DOHH2 (cell line): ENCODE measurements at regions not wholly inside any gene's neighbourhood (a gene's known extent, or its start where the extent isn't known, plus 50 kb on each side); places are given as distances from the start of the nearest gene placed in this dataset.
"Not testable (repeated sequence)": the region's sequence is repeated elsewhere in the genome, so short reads cannot be mapped to it uniquely, and the experiment has no call there.

ENCODE experiments used
- H3F3A ChIP-seq: fragments of 200-600 bp; sonication (generic), shearing (Covaris generic); 2 replicates; pipeline ENCODE4 v1.6.0; 2016; ENCODE audit warnings: antibody characterized with exemption, mild to moderate bottlenecking; ENCODE audit not compliant: control insufficient read depth, insufficient read depth
- H3K27ac ChIP-seq: fragments of 200-600 bp; sonication (generic); 2 replicates; pipeline ENCODE4 v1.5.1; 2014; ENCODE audit warnings: low read depth, mild to moderate bottlenecking, low read length, moderate library complexity
- H3K27me3 ChIP-seq: fragments of 200-600 bp; sonication (generic); 2 replicates; pipeline ENCODE4 v1.6.1; 2014; ENCODE audit warnings: mild to moderate bottlenecking, low read length, mixed read lengths; ENCODE audit not compliant: control insufficient read depth
- H3K36me3 ChIP-seq: fragments of 200-600 bp; sonication (generic); 2 replicates; pipeline ENCODE4 v1.6.1; 2014; ENCODE audit warnings: mild to moderate bottlenecking, low read length, moderate library complexity, mixed read lengths; ENCODE audit not compliant: control insufficient read depth
- H3K4me1 ChIP-seq: fragments of 200-600 bp; sonication (generic); 2 replicates; pipeline ENCODE4 v1.6.1; 2014; ENCODE audit warnings: mild to moderate bottlenecking, low read length, mixed read lengths; ENCODE audit not compliant: control insufficient read depth
- H3K4me2 ChIP-seq: fragments of 200-600 bp; sonication (generic); 2 replicates; pipeline ENCODE4 v1.6.0; 2014; ENCODE audit warnings: mild to moderate bottlenecking, low read length, moderate library complexity
- H3K4me3 ChIP-seq: fragments of 200-600 bp; sonication (generic); 2 replicates; pipeline ENCODE4 v1.5.1; 2014; ENCODE audit warnings: mild to moderate bottlenecking, low read length, mixed read lengths
- H3K79me2 ChIP-seq: fragments of 200-600 bp; sonication (generic); 2 replicates; pipeline ENCODE4 v1.6.1; 2014; ENCODE audit warnings: mild to moderate bottlenecking, low read length, mixed read lengths; ENCODE audit not compliant: control insufficient read depth
- H3K9me2 ChIP-seq: fragments of 200-600 bp; sonication (generic); replicated peaks from 2 replicates; pipeline ENCODE4 v1.6.1; 2014; ENCODE audit warnings: mild to moderate bottlenecking, low read length, mixed read lengths; ENCODE audit not compliant: control insufficient read depth
- H3K9me3 ChIP-seq: fragments of 200-600 bp; sonication (generic); 2 replicates; pipeline ENCODE4 v1.6.1; 2014; ENCODE audit warnings: antibody characterized with exemption, low read length, mixed read lengths; ENCODE audit not compliant: control insufficient read depth, insufficient read depth
- H4K20me1 ChIP-seq: fragments of 200-600 bp; sonication (generic); 2 replicates; pipeline ENCODE4 v1.6.0; 2014; ENCODE audit warnings: low read depth, mild to moderate bottlenecking, antibody characterized with exemption, low read length, moderate library complexity; ENCODE audit not compliant: control insufficient read depth, insufficient read depth
- CTCF ChIP-seq: fragments of 200-600 bp; sonication (generic); IDR thresholded peaks from one replicate; pipeline ENCODE4 v1.5.1; 2014; ENCODE audit warnings: antibody characterized with exemption, mild to moderate bottlenecking, low read depth, low read length; ENCODE audit not compliant: poor library complexity, severe bottlenecking
- EZH2phosphoT487 ChIP-seq: fragments of 200-600 bp; sonication (generic); IDR thresholded peaks from 2 replicates; pipeline ENCODE4 v1.6.1; 2017; ENCODE audit warnings: borderline replicate concordance, mild to moderate bottlenecking, antibody characterized with exemption, low read length, moderate library complexity, mixed read lengths

- H3K4me2 ChIP-seq, result no peak overlapping the region
- H3K79me2 ChIP-seq, result no peaks in the 10 kb centered on the region
- no peaks in the 10 kb centered on the region for H3K27me3 ChIP-seq
- 0 out of 2 replicates have a peak, but pooled peaks cover 6% of the 10 kb centered on the region for H3K9me3 ChIP-seq
- H3K4me3 ChIP-seq, result no peak overlapping the region
- H3K36me3 ChIP-seq, result no peaks in the 10 kb centered on the region
- H3K9me2 ChIP-seq, result no peaks in the 10 kb centered on the region
- no peak overlapping the region for H3K27ac ChIP-seq
- TF ChIP-seq CTCF, result no peak
- TF ChIP-seq EZH2phosphoT487, result no peak
- no peaks in the 10 kb centered on the region for H3F3A ChIP-seq
- no peaks in the 10 kb centered on the region for H4K20me1 ChIP-seq
- no peaks in the 10 kb centered on the region for H3K4me1 ChIP-seq
Measured at GRCh38 chr5:173392172-173392571, 64.0 kb upstream of the STC2 start.

GRCh38 chr5:173391031-173391430, 62.8 kb upstream of the STC2 start:
- Histone ChIP-seq H4K20me1 (no peaks in the 10 kb centered on the region), H3K4me3 (no peak overlapping the region), H3K79me2 (no peaks in the 10 kb centered on the region), H3K4me2 (no peak overlapping the region), H3K27me3 (no peaks in the 10 kb centered on the region), H3K4me1 (no peaks in the 10 kb centered on the region), H3F3A (no peaks in the 10 kb centered on the region), H3K36me3 (no peaks in the 10 kb centered on the region), H3K9me2 (no peaks in the 10 kb centered on the region), H3K9me3 (0 out of 2 replicates have a peak, but pooled peaks cover 6% of the 10 kb centered on the region), H3K27ac (no peak overlapping the region)
- TF ChIP-seq EZH2phosphoT487 (no peak), CTCF (no peak)

GRCh38 chr5:173387293-173387692, 59.1 kb upstream of the STC2 start:
- H3K9me2 ChIP-seq, H3K4me2 ChIP-seq, H3K4me3 ChIP-seq, H3K79me2 ChIP-seq, H3K36me3 ChIP-seq, H3K27ac ChIP-seq, H3K4me1 ChIP-seq, H3K9me3 ChIP-seq, H4K20me1 ChIP-seq, H3K27me3 ChIP-seq, H3F3A ChIP-seq: not testable (repeated sequence)

GRCh38 chr5:173385832-173386360, 57.7 kb upstream of the STC2 start:
- no peak overlapping the region for H3K4me2 ChIP-seq

More at GRCh38 chr5:173385832-173386360, 57.7 kb upstream of the STC2 start:
- no peak overlapping the region for H3K4me3 ChIP-seq
- no peaks in the 10 kb centered on the region for H3K27me3 ChIP-seq
- H3K79me2 ChIP-seq, result no peaks in the 10 kb centered on the region
- no peak overlapping the region for H3K27ac ChIP-seq
- no peaks in the 10 kb centered on the region for H3F3A ChIP-seq
- H3K9me2 ChIP-seq, result no peaks in the 10 kb centered on the region
- H3K9me3 ChIP-seq, result no peaks in the 10 kb centered on the region
- H4K20me1 ChIP-seq, result no peaks in the 10 kb centered on the region
- no peaks in the 10 kb centered on the region for H3K4me1 ChIP-seq
- TF ChIP-seq EZH2phosphoT487, result no peak
- no peak for TF ChIP-seq CTCF
- H3K36me3 ChIP-seq, result no peaks in the 10 kb centered on the region
